RWPE2 (cell line): ENCODE measurements at regions not wholly inside any gene's neighbourhood (a gene's known extent, or its start where the extent isn't known, plus 50 kb on each side); places are given as distances from the start of the nearest gene placed in this dataset.

ENCODE experiments used
- ATAC-seq: fragments of 200-7000 bp; cut with Tn5 transposase; 3 replicates; pipeline ENCODE4 v1.9.1; 2021; ENCODE audit warnings: low read depth
- DNase-seq: peaks from one replicate; pipeline ENCODE4 v3.0.0-alpha.2; 2020; ENCODE audit warnings: low spot score
- H3K27ac ChIP-seq: fragments of 450-650 bp; 2 replicates; pipeline ENCODE4 v1.5.1; 2017; ENCODE audit warnings: mild to moderate bottlenecking; ENCODE audit not compliant: poor library complexity, severe bottlenecking
- H3K27me3 ChIP-seq: fragments of 250-450 bp; sonication (Bioruptor Pico); 2 replicates; pipeline ENCODE4 v1.5.1; 2021; ENCODE audit warnings: mild to moderate bottlenecking, moderate library complexity; ENCODE audit not compliant: insufficient read depth, poor library complexity, severe bottlenecking
- H3K36me3 ChIP-seq: fragments of 250-450 bp; sonication (Bioruptor Pico); 2 replicates; pipeline ENCODE4 v1.5.1; 2020; ENCODE audit warnings: low read depth, mild to moderate bottlenecking, moderate library complexity
- H3K4me1 ChIP-seq: fragments of 250-450 bp; sonication (Bioruptor Pico); 2 replicates; pipeline ENCODE4 v1.5.1; 2021; ENCODE audit warnings: mild to moderate bottlenecking, moderate library complexity; ENCODE audit not compliant: insufficient read depth, poor library complexity, severe bottlenecking
- H3K4me3 ChIP-seq: fragments of 250-450 bp; sonication (Bioruptor Pico); 2 replicates; pipeline ENCODE4 v1.5.1; 2021; ENCODE audit warnings: mild to moderate bottlenecking, moderate library complexity; ENCODE audit not compliant: severe bottlenecking
- H3K9me3 ChIP-seq: fragments of 250-450 bp; sonication (Bioruptor Pico); 2 replicates; pipeline ENCODE4 v1.5.1; 2021; ENCODE audit warnings: mild to moderate bottlenecking, moderate library complexity; ENCODE audit not compliant: severe bottlenecking
- TF ChIP-seq, protein P1 (sequence below): fragments of 450-650 bp; IDR thresholded peaks from one replicate; pipeline ENCODE4 v1.5.1; 2017; ENCODE audit warnings: mild to moderate bottlenecking, moderate library complexity; ENCODE audit not compliant: poor library complexity, severe bottlenecking

DNA sequence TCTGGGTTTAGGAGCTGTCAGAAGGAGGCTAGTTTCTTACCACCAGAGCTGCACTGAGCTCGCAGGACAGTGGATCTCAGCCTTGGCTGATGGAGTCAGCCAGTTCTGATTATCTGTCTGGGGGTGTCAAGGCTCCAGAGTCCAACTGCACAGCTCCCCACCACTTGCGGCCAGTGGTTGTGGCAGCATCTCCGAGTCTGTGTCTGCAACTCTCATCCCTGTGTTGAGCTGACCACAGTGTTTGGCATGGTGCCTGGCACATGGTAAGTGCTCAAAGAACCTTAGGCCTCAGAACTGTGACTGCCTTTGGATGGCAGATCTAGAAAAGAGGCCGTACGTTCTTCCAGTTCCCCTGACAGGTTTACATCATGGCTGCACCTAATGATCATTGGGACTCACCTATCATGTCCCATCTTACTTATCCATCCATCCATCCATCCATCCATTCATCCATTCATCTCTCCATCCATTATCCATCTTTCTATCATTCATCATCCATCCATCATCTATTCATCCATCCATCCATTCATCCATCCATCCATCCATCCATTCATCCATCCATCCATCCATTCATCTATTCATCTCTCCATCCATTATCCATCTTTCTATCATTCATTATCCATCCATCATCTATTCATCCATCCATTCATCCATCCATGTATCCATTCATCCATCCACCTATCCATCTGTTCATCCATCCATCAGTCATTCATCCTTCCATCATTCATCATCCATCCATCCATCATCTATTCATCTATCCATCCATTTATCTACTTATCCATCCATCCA, 114.5 kb downstream of the CRYAA start:
- Histone ChIP-seq H3K9me3 (no peaks in the 10 kb centered on the region), H3K27ac (no peak overlapping the region), H3K4me3 (no peak overlapping the region), H3K36me3 (no peaks in the 10 kb centered on the region), H3K27me3 (no peaks in the 10 kb centered on the region), H3K4me1 (no peaks in the 10 kb centered on the region)
- TF ChIP-seq, protein P1, sequence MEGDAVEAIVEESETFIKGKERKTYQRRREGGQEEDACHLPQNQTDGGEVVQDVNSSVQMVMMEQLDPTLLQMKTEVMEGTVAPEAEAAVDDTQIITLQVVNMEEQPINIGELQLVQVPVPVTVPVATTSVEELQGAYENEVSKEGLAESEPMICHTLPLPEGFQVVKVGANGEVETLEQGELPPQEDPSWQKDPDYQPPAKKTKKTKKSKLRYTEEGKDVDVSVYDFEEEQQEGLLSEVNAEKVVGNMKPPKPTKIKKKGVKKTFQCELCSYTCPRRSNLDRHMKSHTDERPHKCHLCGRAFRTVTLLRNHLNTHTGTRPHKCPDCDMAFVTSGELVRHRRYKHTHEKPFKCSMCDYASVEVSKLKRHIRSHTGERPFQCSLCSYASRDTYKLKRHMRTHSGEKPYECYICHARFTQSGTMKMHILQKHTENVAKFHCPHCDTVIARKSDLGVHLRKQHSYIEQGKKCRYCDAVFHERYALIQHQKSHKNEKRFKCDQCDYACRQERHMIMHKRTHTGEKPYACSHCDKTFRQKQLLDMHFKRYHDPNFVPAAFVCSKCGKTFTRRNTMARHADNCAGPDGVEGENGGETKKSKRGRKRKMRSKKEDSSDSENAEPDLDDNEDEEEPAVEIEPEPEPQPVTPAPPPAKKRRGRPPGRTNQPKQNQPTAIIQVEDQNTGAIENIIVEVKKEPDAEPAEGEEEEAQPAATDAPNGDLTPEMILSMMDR: no peak
- DNase-seq (peak; percentile 11), ATAC-seq (no peak)

DNA sequence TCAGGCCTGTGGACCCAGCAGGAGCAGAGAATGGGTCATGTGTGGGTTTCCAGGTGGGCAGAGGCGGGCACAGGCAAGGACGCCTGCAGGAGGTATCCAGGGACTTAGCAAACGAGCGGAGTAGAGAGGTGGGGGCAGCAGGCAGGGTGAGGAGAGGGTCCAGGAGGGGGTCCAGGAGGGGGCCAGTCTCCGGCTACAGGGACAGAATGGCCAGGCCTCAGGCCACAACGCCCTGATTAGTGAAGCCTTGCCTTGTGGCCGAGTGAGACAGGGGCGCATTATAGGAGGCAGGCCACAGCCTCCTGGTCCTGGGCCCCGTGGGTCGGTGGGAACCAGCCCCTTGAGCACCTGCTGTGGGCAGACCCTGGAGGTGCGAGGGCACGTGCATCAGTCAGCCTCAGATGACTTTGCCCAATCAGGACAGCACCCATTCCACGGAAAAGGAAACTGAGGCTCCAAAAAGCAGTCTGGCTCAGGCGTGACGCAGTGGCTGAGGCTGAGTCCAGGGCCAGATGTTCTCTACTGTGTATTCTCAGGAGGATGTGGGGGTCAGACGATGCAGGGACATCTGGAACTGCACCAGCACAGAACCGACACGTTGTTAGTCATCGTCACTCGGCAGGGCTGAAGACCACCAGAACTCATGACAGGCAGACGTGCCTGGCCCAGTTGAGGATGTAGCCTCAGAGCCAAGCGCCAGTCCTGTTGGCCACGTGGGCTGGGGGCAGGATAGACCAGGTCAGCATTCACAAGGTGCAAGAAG, 113.7 kb downstream of the CRYAA start:
- TF ChIP-seq, protein P1: no peak
- Histone ChIP-seq H3K4me1 (no peaks in the 10 kb centered on the region), H3K27me3 (no peaks in the 10 kb centered on the region), H3K4me3 (no peak overlapping the region), H3K36me3 (no peaks in the 10 kb centered on the region), H3K27ac (no peak overlapping the region), H3K9me3 (no peaks in the 10 kb centered on the region)
- DNase-seq (peak; percentile 50), ATAC-seq (no peak)

DNA sequence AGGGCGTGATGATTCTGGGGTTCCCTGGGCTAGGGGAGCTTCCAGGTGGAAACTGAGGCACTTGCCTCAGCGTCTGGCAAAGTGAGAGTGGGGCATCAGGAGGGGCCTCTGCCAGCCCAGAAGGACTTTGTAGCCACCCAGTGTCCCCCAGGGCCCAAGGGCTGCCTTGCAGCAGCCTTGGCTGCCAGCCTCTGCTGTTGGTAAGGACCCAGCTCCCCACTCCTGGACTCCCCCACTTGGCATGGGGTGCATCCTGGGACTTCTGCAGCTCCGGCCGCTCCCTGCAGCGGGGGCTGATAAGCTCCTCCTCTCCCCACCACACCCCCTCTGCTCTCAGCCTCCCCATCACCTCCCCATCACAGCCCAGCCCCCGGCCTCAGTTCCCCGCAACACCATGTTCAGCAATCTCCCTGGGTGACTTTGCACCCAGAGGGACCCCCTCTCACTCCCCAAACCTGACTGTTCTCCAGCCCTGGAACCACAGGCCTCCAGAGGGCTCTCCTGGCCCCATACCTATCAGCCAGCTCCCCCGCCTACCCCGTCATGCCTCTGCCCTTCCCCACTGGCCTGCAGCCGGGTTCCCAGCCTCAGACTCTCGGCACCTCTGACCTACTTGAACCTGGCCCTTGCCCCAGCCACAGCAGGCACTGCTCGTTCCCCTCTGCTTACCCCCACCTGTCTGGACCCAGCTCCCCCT, 113.0 kb downstream of the CRYAA start:
- Histone ChIP-seq H3K27ac (no peak overlapping the region), H3K36me3 (no peaks in the 10 kb centered on the region), H3K27me3 (no peaks in the 10 kb centered on the region), H3K4me3 (no peak overlapping the region), H3K4me1 (no peaks in the 10 kb centered on the region), H3K9me3 (no peaks in the 10 kb centered on the region)
- DNase-seq (peak; percentile 45), ATAC-seq (no peak)
- TF ChIP-seq, protein P1: no peak

DNA sequence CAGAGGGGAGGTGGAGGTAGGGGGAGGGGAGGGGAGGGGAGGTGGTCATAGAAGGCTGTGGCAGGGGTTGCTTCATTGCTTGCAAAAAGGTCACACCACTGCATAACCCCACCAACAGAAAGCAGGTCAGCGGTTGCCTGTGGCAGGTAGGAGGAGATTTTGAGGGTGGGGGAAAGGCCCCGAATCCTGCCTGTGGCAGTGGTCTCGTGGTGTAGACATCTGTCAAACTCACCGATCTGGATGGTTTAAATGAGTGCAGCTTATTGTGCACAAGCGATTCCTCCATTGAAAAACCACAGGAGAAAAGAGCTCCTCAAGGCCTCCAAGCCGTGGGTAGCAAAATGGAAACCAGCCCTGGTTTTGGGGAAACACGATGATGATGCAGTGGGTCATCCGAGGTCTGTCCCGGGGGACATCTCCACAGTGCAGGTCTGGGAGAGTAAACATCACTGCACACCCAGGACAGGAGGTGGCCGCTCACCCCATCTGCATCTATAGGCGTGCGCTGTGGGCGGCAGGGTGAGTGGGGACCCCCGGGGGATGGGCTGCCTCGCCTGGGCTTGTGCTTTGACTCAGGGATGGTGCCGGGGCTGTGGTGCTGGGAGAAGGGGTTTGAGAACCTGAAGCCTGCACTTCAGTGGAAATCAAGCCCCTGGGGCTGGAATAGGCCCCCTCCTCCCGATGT, 112.3 kb downstream of the CRYAA start:
- Histone ChIP-seq H3K36me3 (no peaks in the 10 kb centered on the region), H3K27me3 (no peaks in the 10 kb centered on the region), H3K9me3 (no peaks in the 10 kb centered on the region), H3K4me3 (no peak overlapping the region), H3K4me1 (no peaks in the 10 kb centered on the region), H3K27ac (no peak overlapping the region)
- DNase-seq: peak; percentile 61
- TF ChIP-seq, protein P1: no peak
- no peak for ATAC-seq
